ENCODE measurements at regions not wholly inside any gene's neighbourhood (a gene's known extent, or its start where the extent isn't known, plus 50 kb on each side); places are given as distances from the start of the nearest gene placed in this dataset.
"Not testable (repeated sequence)": the region's sequence is repeated elsewhere in the genome, so short reads cannot be mapped to it uniquely, and the experiment has no call there.

- not testable (repeated sequence) for TF ChIP-seq CTCF (IDR thresholded peaks at IDR 0.05); SIN3A (IDR thresholded peaks at IDR 0.05; ENCODE audit: borderline replicate concordance, insufficient read depth, low read depth, low read length); REST (IDR thresholded peaks at IDR 0.05; ENCODE audit: insufficient read depth in 1 of 2, low read depth in 2 of 2, low read length in 1 of 2); TCF7L2 (IDR thresholded peaks at IDR 0.05; ENCODE audit: low read depth, low read length)
These were observed 107.5 kb upstream of the SKAP2 start for GRCh38 chr7:26971924-26972323.

Measured in Panc1 (cell line).